Nephron (organoid): ENCODE measurements at regions not wholly inside any gene's neighbourhood (a gene's known extent, or its start where the extent isn't known, plus 50 kb on each side); places are given as distances from the start of the nearest gene placed in this dataset.

Experiments
- H3K27ac Mint-ChIP-seq, 3 experiments: 2 replicates each; pipeline ENCODE4 v1.8.0; 2020; ENCODE audit warnings: mixed read lengths in 3 of 3, mild to moderate bottlenecking in 2 of 3, moderate library complexity in 1 of 3
- H3K27me3 Mint-ChIP-seq: 2 replicates; pipeline ENCODE4 v1.8.0; 2021; ENCODE audit warnings: low read depth, mild to moderate bottlenecking, moderate library complexity, mixed read lengths
- H3K36me3 Mint-ChIP-seq: 2 replicates; pipeline ENCODE4 v1.8.0; 2020; ENCODE audit warnings: low read depth, mixed read lengths
- H3K4me1 Mint-ChIP-seq: 2 replicates; pipeline ENCODE4 v1.8.0; 2020; ENCODE audit warnings: mixed read lengths
- H3K4me3 Mint-ChIP-seq, 3 experiments: 2 replicates each; pipeline ENCODE4 v1.8.0; 2020; ENCODE audit warnings: mild to moderate bottlenecking in 3 of 3, mixed read lengths in 3 of 3, moderate library complexity in 2 of 3
- H3K9me3 Mint-ChIP-seq: 2 replicates; pipeline ENCODE4 v1.8.0; 2020; ENCODE audit warnings: mixed read lengths
- TF ChIP-seq, protein P1 (sequence below), 3 experiments: fragments of 200-600 bp; sonication (generic); IDR thresholded peaks; one replicate each; pipeline ENCODE4 v1.5.0; 2021; ENCODE audit warnings: antibody characterized with exemption in 3 of 3; ENCODE audit not compliant: unreplicated experiment in 3 of 3

DNA sequence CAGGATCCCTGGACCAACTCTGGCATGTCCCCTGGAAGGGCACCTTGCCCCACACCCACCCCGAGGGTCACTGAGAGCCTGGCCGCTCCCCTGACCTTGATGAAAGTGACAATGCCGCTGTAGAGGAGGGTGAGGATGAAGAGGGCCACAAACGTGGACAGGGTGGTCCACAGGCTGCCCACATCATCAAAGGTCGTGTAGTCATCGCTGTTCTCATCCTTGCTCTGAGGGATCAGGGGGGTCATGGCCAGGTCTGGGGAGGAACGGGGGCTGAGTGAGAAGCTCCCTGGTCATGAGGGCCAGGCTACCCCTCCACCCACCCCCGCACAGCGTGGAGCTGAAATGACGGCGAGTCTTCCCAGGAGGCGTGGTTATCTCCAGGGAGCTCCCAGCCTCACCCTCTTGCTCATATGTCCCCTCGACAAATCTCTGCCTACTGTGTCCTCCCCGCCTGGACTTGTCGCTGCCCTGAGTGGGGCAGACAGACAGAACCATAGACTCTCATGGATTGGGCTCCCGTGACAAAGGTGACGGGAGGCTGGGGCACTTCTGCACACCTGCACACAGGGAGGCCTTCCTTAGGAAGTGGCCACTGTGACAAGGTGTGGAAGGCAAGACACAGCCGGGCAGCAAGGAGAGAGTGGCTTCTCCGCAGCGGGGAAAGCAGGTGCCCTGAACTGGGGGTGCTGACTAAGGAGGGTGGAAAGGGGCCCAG is 311.1 kb downstream of the TMEM121 start:
- Mint-ChIP-seq H3K4me3 (no peak overlapping the region), H3K27me3 (no peaks in the 10 kb centered on the region), H3K27ac (no peak overlapping the region), H3K9me3 (peaks cover 52% of the 10 kb centered on the region), H3K4me1 (no peaks in the 10 kb centered on the region), H3K36me3 (peaks cover 12% of the 10 kb centered on the region)
- TF ChIP-seq, protein P1, sequence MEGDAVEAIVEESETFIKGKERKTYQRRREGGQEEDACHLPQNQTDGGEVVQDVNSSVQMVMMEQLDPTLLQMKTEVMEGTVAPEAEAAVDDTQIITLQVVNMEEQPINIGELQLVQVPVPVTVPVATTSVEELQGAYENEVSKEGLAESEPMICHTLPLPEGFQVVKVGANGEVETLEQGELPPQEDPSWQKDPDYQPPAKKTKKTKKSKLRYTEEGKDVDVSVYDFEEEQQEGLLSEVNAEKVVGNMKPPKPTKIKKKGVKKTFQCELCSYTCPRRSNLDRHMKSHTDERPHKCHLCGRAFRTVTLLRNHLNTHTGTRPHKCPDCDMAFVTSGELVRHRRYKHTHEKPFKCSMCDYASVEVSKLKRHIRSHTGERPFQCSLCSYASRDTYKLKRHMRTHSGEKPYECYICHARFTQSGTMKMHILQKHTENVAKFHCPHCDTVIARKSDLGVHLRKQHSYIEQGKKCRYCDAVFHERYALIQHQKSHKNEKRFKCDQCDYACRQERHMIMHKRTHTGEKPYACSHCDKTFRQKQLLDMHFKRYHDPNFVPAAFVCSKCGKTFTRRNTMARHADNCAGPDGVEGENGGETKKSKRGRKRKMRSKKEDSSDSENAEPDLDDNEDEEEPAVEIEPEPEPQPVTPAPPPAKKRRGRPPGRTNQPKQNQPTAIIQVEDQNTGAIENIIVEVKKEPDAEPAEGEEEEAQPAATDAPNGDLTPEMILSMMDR (IDR thresholded peaks at IDR 0.05; ENCODE audit: unreplicated experiment in 3 of 3): no peak

DNA sequence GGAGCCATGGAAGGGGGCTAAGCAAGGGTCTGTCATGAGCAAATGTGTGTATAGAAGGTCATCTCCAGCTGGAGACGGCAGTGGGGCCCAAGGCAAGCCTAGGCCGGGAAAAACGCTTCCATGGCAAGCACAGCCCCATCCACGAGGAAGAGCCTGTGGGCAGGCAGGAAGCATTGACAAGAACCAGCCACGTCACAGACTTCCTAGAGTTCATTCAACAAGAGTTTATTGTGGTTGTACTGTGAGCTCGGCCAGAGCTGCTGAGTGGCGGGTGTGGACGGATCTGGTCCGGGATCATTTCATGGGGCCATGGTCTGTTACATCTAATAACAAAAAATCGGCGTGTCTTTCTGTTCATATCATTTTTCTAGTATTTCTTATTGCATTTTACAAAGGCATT is 311.7 kb downstream of the TMEM121 start:
- Mint-ChIP-seq H3K27ac (no peak overlapping the region), H3K4me3 (no peak overlapping the region), H3K27me3 (no peaks in the 10 kb centered on the region), H3K36me3 (peaks cover 13% of the 10 kb centered on the region), H3K9me3 (peaks cover 54% of the 10 kb centered on the region), H3K4me1 (no peaks in the 10 kb centered on the region)
- TF ChIP-seq, protein P1 (IDR thresholded peaks at IDR 0.05; ENCODE audit: unreplicated experiment in 3 of 3): no peak

DNA sequence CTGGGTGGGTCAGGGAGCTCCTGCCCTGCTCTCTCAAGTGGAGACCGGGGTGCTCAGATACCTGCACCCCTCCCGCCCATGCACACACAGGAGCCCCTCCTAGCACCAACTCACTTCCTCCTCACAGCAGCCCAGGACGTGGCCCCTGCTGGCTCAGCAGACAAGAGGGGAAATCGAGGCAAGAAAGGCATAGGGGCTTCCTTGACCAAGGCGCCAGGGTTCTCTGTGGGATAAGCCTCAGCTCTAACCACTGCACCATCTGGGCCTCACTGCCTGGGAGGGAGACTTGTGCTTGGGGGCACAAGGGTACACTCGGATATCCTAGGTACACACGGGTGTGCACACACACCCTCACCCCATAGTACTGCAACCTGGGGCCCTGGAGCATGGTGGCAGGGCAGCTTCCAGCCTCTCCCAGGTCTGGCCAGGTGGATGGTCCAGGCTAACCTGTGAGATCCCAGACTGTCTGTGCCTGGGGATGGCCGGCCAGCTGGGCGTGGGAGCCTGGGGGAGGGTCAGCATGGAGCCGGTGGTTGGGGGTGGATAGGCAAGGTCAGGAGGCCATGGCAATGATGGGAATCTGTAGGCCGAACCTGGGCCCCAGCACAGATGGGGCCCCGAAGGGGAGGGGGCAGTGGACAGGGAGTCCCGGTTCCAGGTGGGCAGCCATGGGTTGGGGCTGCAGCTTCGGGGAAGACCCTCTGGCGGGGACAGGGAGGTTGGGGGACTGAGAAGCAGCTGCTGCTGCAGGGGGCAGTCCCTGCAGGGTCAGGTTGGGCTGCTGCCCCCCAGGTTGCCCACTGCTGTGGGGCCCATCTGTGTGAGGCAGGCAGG is 312.4 kb downstream of the TMEM121 start:
- Mint-ChIP-seq H3K4me3 (no peak overlapping the region), H3K4me1 (no peaks in the 10 kb centered on the region), H3K27ac (no peak overlapping the region), H3K27me3 (no peaks in the 10 kb centered on the region), H3K9me3 (peaks cover 55% of the 10 kb centered on the region), H3K36me3 (peaks cover 16% of the 10 kb centered on the region)
- TF ChIP-seq, protein P1 (IDR thresholded peaks at IDR 0.05; ENCODE audit: unreplicated experiment in 3 of 3): no peak

DNA sequence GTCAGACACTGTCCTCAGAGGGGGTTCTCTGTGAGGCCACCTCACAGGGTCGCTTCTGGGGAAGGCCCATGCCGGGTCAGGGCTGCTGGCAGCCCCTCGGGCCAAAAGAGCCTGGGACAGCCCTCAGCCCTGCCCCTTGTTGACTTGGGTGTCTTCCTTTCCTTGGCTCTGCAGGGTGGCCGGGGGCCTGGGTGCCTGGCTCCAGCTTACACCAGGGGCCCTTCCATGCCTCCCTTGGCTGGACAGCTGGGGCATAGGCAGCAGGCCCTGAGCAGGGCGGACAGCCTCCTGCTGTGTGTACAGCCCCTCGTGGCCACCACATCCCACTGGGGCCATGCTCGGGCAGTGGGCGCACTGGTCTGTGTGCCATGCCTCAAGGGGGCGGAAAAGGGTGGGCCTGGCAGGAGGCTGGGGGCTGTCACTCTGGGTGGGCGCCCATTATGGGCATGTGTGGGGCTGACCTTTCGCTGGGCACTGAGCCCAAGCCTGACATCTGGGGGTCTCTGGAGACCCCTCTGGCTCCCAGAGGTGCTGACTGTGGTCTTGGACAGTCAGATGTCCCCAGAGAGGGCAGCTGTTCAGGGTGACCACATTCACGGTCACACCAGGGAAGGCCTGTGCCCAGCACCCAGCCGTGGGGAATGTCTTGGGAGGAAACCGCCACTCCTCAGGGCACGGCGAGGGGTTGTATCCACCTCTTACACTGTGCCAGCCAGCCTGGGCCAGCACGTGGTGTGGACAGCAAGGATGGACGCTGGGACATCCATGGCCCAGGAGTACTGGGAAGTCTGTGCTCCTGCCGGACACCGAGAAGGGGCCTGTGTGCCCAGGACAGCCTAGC is 313.3 kb downstream of the TMEM121 start:
- Mint-ChIP-seq H3K36me3 (peaks cover 16% of the 10 kb centered on the region), H3K27me3 (no peaks in the 10 kb centered on the region), H3K4me1 (no peaks in the 10 kb centered on the region), H3K9me3 (peaks cover 53% of the 10 kb centered on the region), H3K27ac (no peak overlapping the region), H3K4me3 (no peak overlapping the region)
- TF ChIP-seq, protein P1 (IDR thresholded peaks at IDR 0.05; ENCODE audit: unreplicated experiment in 3 of 3): no peak

DNA sequence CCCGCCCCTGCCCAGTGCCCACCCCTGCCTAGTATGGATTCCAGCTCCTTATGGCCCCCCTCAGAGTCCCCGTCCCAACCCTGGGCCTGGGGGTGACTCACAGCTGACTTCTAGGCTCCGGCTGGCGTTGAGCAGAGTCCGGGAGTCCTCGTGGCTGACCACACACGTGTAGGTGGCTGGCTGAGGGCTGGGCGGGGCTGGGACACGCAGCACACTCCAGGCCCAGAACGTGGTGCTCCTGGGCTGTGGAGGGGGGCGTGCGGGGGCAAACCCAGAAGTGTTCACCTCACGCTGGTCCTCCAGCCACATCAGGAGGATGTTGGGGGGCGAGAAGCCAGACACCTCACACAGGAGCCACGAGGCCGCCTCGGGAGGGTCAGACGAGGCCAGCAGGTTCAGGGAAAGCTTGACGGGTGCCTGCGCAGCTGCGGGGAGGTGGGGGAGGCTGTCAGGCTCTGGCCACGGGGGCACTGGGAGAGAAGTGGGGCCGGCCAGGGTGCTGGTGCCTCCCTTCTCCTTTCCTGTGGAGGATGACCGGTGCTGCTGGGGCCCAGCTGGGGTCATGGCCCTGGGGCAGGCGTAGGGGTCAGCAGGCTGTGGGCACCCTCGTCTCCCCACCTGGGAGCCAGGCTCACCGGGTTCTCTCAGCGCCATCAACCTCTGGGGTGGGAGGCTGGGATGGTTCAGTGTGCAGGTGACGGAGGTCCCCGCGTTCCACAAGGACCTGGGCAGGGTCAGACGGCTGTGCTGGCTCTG is 314.1 kb downstream of the TMEM121 start:
- Mint-ChIP-seq H3K36me3 (peaks cover 16% of the 10 kb centered on the region), H3K4me1 (no peaks in the 10 kb centered on the region), H3K9me3 (peaks cover 50% of the 10 kb centered on the region), H3K4me3 (no peak overlapping the region), H3K27ac (no peak overlapping the region), H3K27me3 (no peaks in the 10 kb centered on the region)
- TF ChIP-seq, protein P1 (IDR thresholded peaks at IDR 0.05; ENCODE audit: unreplicated experiment in 3 of 3): no peak
